ENCODE measurements at regions not wholly inside any gene's neighbourhood (a gene's known extent, or its start where the extent isn't known, plus 50 kb on each side); places are given as distances from the start of the nearest gene placed in this dataset.

GRCh38 chr4:180106997-180107396, 2136.2 kb upstream of the TENM3 start:
- TF ChIP-seq, protein P1, sequence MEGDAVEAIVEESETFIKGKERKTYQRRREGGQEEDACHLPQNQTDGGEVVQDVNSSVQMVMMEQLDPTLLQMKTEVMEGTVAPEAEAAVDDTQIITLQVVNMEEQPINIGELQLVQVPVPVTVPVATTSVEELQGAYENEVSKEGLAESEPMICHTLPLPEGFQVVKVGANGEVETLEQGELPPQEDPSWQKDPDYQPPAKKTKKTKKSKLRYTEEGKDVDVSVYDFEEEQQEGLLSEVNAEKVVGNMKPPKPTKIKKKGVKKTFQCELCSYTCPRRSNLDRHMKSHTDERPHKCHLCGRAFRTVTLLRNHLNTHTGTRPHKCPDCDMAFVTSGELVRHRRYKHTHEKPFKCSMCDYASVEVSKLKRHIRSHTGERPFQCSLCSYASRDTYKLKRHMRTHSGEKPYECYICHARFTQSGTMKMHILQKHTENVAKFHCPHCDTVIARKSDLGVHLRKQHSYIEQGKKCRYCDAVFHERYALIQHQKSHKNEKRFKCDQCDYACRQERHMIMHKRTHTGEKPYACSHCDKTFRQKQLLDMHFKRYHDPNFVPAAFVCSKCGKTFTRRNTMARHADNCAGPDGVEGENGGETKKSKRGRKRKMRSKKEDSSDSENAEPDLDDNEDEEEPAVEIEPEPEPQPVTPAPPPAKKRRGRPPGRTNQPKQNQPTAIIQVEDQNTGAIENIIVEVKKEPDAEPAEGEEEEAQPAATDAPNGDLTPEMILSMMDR (IDR thresholded peaks at IDR 0.05; ENCODE audit: low read depth, low read length, missing control alignments), result no peak
- H3K4me3 ChIP-seq (replicated peaks; ENCODE audit: low read depth, low read length), result no peak overlapping the region
- no peak for DNase-seq (ENCODE audit: extremely low read depth, low read depth)

DNA sequence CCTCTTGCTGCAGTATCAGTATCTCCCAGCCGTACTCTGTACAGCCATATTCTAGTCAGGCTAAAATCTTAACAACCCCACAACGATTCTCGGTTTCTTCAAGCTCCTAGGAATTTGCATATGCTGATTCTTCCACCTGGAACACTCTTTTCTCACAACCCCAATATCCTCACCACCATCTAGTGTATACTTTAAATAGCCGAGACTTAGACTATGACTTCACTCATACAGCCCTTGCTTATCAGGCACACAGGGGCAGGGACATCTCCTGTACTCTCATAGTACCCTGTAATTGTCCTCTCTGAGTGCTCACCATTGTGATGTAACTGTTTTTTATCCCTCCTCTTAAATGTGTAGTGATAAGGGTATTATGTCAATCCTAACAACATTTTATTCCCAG, 2126.4 kb upstream of the TENM3 start:
- no peak for DNase-seq (ENCODE audit: extremely low read depth, low read depth)
- TF ChIP-seq, protein P1 (IDR thresholded peaks at IDR 0.05; ENCODE audit: low read depth, low read length, missing control alignments), result no peak
- H3K4me3 ChIP-seq (replicated peaks; ENCODE audit: low read depth, low read length), result no peak overlapping the region

DNA sequence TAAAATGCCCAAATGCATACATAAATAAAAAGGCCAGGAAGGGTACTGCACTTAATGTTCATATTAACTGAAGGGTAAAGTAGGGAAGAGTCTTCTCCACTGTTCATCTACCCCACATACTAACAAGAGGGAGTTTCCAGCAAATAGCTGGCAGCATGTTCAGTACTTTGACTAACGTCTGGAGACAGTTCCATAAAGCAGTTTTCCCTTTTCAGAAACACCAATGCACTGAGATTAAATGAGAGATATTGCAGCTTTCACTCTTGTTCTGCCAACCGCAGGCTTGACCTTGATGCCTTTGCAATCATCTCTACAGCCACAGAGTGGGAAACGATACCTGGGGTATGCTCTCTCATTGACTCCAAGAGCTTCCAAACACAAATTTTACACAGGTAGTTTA, 2123.1 kb upstream of the TENM3 start:
- no peak for DNase-seq (ENCODE audit: extremely low read depth, low read depth)
- no peak overlapping the region for H3K4me3 ChIP-seq (replicated peaks; ENCODE audit: low read depth, low read length)
- TF ChIP-seq, protein P1 (IDR thresholded peaks at IDR 0.05; ENCODE audit: low read depth, low read length, missing control alignments), result no peak

DNA sequence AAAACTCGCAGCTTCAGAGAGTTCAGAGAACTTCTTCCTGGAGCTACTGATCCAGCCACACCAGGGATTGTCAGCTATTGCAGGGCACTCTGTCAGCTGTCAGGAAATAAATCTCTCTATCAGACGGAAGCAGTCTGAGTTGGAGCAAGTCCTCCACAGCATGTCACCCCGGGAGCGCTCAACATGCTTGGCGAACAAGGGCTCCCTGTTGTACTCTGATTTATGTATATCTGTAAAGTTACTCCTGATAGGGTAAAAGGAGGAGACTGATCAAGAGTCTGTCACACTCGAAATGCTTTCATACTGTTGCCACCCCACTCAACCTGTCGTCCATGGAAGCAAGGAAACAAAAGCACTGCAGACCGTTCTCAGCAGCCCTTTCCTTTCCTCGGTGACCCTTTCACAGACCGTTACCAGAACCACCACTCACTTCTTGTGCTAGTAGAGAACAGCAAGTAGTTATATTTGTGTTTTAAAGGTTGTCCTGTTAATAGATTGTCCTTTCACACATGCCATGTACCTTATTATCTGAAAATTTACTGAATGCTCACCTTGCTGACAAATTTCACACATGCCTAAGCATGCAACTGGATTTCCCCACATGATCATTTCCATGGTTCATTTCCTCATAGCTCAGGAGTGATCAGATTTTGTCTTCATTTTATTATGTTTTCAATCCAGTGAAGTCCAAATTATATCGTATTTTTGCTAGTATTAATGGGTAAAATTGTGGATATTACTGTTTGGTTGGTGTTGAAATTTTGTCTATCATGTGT, 2108.9 kb upstream of the TENM3 start:
- no peak for DNase-seq (ENCODE audit: extremely low read depth, low read depth)
- TF ChIP-seq, protein P1 (IDR thresholded peaks at IDR 0.05; ENCODE audit: low read depth, low read length, missing control alignments), result no peak
- no peak overlapping the region for H3K4me3 ChIP-seq (replicated peaks; ENCODE audit: low read depth, low read length)

DNA sequence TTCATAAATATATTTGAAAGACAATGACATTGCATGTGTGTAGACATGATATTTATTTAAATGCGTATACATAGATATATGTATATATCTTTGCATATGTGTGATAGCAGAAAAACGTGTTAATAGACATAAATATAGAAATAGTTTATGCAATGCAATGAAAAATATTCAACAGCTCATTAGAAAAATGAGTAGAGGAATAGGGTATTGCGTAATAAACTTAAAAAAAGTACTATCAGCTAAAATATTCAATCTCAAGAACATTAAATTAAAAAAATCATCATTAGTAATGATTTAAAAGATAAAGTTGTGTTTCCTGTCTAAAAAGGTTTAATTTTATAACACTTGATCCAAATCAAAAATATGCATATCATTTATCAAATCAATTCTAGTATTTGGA, 2101.5 kb upstream of the TENM3 start:
- TF ChIP-seq, protein P1 (IDR thresholded peaks at IDR 0.05; ENCODE audit: low read depth, low read length, missing control alignments), result no peak
- H3K4me3 ChIP-seq (replicated peaks; ENCODE audit: low read depth, low read length), result no peak overlapping the region
- no peak for DNase-seq (ENCODE audit: extremely low read depth, low read depth)

- H3K4me3 ChIP-seq (replicated peaks; ENCODE audit: low read depth, low read length), result no peak overlapping the region
- TF ChIP-seq, protein P1 (IDR thresholded peaks at IDR 0.05; ENCODE audit: low read depth, low read length, missing control alignments), result no peak
- DNase-seq (ENCODE audit: extremely low read depth, low read depth), result no peak
Measured at GRCh38 chr4:180148737-180149136, 2094.5 kb upstream of the TENM3 start.

DNA sequence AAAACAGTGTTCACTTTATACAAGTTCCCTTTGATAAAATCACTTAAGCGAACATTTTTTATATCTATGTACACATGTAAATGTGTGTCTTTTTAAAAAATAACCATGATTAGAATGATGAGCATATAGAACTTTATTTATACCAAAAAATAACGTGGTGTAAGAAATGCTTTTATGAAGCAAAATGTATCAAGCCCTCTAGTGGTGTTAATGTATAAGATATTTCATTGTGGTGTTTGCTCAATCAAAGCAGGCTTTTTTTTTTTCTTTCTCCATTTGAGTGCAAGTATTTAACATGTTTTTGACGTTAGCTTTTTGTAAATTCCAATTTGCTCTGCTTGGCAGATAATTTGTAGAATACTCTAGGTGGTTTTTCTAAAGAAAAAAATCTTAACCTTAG, 2092.4 kb upstream of the TENM3 start:
- H3K4me3 ChIP-seq (replicated peaks; ENCODE audit: low read depth, low read length), result no peak overlapping the region
- no peak for DNase-seq (ENCODE audit: extremely low read depth, low read depth)
- TF ChIP-seq, protein P1 (IDR thresholded peaks at IDR 0.05; ENCODE audit: low read depth, low read length, missing control alignments), result no peak

Measured in HFF-Myc (cell line).